ENCODE measurements at regions not wholly inside any gene's neighbourhood (a gene's known extent, or its start where the extent isn't known, plus 50 kb on each side); places are given as distances from the start of the nearest gene placed in this dataset.

- TF ChIP-seq CTCF (IDR thresholded peaks at IDR 0.05) (no peak), POLR2A (IDR thresholded peaks at IDR 0.05; ENCODE audit: low read depth) (no peak), EP300 (IDR thresholded peaks at IDR 0.05) (no peak), POLR2AphosphoS5 (IDR thresholded peaks at IDR 0.05) (no peak)
Observed at GRCh38 chr3:193873426-193874201, 262.3 kb upstream of the HES1 start.
